NCI-H226 (cell line): ENCODE measurements at regions not wholly inside any gene's neighbourhood (a gene's known extent, or its start where the extent isn't known, plus 50 kb on each side); places are given as distances from the start of the nearest gene placed in this dataset.
"Not testable (repeated sequence)": the region's sequence is repeated elsewhere in the genome, so short reads cannot be mapped to it uniquely, and the experiment has no call there.

ENCODE experiments used
- DNase-seq: peaks from one replicate; pipeline ENCODE4 v3.0.0-alpha.2; 2015

- no peak for DNase-seq
These were observed 863.2 kb upstream of the CHORDC1 start for GRCh38 chr11:91086028-91086427.

GRCh38 chr11:91082255-91082654, 859.4 kb upstream of the CHORDC1 start:
- DNase-seq: no peak

- no peak for DNase-seq
These were observed 858.7 kb upstream of the CHORDC1 start for GRCh38 chr11:91081440-91082043.

- DNase-seq: no peak
These were observed 855.4 kb upstream of the CHORDC1 start for GRCh38 chr11:91078221-91078620.

- DNase-seq: no peak
These were observed 852.3 kb upstream of the CHORDC1 start for GRCh38 chr11:91075032-91075695.

DNA sequence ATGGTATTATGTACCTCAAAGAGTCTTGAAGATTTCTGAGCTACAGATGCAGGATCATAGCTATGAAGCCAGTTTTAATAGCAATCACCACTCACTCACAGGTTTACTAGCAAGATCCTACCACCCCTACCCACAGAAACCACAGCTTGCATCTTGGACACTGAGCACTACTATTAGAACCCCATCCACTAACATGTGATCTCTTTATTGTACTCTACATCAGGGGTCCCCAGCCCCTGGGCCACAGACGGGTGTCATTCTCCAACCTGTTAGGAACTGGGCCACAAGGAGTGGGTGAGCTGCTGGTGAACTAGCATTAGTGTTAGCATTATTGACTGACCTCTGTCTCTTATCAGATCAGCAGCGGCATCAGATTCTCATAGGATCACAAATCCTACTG, 844.8 kb upstream of the CHORDC1 start:
- no peak for DNase-seq

DNA sequence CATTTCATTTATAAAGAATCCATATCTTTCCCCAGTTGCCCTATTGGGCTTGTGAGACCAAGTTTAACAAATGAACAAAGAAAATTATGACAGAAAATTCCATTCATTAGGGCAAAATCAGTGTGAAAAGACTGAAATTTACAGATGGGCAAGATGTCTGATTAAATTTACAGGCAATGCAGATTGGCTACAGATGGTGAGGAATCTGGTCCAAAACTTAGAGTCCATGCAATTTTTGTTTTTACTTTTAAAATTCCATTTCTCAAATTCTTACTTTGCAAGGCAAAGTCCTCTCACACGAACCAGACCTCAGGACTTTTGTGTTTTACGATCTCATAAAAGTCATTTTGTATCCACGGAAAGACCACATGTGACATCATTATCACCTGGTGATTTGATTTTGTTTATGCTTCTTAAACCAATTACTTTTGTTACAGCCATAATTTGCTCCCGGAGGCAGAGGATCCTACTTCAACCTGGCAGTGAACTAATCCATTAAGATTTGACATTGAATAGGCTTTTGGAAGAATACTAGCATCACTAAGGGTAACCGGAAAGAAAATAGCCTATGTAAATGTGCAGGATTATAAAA, 843.7 kb upstream of the CHORDC1 start:
- DNase-seq: no peak

GRCh38 chr11:91063399-91063798, 840.5 kb upstream of the CHORDC1 start:
- DNase-seq: not testable (repeated sequence)

DNA sequence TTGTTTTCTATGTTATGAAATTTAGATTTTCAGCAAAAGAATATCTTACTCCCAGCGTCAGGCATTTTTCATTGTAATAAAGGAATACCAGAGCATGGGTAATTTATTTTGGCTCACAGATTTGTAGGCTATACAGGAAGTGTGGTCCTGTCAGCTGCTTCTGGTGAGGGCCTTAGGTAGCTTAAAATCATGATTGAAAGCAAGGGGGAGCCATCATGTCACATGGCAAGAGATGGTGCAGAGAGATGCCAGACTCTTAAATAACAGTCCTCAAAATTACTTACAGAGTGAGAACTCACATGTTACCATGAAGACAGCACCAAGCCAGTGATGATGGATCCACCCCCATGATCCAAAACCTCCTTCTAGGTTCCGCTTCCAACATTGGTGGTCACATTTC, 825.0 kb upstream of the CHORDC1 start:
- DNase-seq: no peak

DNA sequence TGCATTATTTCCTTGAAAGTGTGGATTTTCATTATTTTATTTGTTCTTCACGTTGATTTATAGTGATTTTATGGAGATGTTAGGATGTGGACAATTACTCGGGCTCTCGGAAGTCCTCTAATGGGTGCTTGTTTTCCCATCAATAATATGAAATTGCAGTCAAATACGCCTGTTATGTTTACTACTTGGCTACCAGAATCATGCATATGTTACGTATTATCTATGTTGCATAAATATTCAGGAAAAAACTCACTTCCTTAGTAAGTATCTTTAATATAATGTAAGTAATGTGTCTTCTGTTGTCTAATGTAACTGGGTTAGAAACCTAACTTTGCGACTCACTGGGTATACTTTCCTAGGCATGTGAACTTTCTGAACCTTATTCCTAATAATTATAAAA, 823.4 kb upstream of the CHORDC1 start:
- DNase-seq: no peak

GRCh38 chr11:91041626-91042025, 818.8 kb upstream of the CHORDC1 start:
- DNase-seq: no peak

GRCh38 chr11:91023731-91024130, 800.9 kb upstream of the CHORDC1 start:
- DNase-seq: no peak

DNA sequence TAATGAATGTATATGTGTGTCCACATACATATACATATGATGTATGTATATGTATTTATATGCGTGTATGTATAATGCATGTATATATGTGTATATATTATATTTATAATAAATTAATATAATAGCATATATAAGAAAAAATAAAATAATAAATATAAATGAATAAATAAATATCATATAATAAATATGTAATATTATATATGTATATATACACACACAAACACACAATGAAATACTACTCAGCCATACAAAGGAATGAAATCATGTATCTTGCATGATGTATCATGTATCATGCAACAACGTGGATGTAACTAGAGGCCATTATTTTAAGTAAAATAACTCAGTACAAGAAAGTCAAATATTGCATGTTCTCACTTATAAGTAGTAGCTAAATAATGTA, 788.7 kb upstream of the CHORDC1 start:
- DNase-seq: no peak

GRCh38 chr11:91005458-91005857, 782.6 kb upstream of the CHORDC1 start:
- no peak for DNase-seq

- no peak for DNase-seq
These were observed 774.4 kb upstream of the CHORDC1 start for GRCh38 chr11:90997241-90997640.

DNA sequence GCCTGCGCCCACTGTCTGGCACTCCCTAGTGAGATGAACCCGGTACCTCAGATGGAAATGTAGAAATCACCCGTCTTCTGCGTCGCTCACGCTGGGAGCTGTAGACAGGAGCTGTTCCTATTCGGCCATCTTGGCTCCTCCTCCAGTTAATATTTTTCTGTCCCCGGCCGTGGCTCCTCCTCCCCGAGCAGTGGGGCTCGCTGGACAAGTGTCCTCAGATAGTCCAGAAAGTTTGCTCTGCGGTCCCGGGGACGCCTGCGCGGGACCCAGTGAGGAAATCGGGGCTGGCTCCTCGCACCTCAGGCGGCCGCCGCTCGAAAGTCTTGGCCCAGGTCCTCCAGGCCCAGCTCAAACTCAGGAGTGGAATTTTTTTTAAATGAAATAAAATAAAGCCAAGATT, 749.3 kb upstream of the CHORDC1 start:
- not testable (repeated sequence) for DNase-seq

DNA sequence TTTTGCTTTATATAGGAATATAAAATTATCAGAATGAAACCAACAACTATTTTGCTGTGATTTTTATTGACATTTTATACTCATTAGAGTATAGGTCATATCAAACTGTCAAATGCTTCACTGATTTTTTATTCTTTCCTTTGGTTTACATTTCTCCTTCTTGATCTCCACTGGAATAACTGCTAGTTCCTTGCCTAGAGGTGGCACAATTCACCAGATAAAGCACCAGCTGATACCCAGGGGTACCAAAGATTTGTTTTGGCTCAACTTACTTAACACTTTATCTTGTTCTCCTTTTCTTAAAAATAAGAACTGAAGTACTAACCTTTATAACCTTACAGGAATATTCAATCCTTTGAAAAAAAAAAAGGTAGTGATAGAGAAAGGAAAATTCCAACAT, 725.1 kb upstream of the CHORDC1 start:
- no peak for DNase-seq

GRCh38 chr11:90930252-90930651, 707.4 kb upstream of the CHORDC1 start:
- DNase-seq: no peak

DNA sequence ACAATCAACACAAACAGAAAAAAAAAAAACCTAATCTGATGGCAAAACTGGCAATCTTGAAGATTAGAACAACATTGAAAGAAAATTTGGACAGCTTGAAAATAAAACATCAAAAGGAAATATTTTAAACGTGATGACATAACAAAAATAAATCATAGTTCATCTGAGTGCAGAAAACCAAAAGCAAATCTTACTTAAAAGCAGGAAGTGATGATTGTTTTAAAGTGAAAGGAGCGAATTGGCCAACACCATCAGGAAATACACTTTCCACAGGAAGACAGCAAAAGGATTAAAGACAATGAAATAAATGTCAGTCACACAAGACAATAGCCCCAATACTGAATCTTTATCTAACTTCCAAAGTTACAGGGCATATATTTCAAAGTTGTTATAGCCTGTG, 696.5 kb upstream of the CHORDC1 start:
- no peak for DNase-seq

DNA sequence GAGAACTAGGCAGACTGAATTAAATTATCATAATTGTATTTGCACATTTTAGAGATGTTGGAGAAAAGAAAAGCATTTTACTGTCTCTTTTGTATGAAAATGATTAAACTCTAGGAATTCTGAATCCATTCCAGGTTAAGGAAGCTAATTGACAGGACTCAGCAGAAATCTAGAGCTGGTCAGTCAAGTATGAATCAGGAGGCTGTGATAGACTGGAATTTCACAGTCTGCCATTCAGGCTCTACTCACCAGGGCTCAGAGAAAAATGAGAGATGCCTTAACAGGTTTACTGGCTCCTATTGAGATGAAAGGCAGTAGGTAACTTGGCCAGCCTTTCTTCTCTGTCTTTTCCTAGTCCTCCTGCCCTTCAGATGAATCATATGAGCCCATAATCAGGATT, 693.9 kb upstream of the CHORDC1 start:
- no peak for DNase-seq

- no peak for DNase-seq
These were observed 690.4 kb upstream of the CHORDC1 start for GRCh38 chr11:90913131-90913668.

DNA sequence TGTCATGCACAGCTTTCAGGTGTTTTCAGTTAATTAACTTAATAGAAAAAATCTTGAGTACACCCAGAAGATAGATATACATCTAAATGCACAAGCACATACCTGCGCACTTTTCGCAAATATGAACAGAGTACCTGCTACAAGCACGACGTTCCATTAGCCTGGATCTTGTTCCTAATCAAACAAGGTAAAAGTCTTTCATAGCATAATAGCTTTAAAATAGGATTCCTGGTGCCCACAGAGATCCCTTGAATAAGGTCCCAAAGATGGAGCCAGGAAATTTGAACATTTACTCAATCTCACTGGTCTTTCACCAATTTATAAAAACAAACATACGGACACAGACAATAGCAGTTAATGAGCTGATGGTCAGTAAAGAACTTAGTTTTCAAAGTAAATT, 689.8 kb upstream of the CHORDC1 start:
- DNase-seq: no peak

DNA sequence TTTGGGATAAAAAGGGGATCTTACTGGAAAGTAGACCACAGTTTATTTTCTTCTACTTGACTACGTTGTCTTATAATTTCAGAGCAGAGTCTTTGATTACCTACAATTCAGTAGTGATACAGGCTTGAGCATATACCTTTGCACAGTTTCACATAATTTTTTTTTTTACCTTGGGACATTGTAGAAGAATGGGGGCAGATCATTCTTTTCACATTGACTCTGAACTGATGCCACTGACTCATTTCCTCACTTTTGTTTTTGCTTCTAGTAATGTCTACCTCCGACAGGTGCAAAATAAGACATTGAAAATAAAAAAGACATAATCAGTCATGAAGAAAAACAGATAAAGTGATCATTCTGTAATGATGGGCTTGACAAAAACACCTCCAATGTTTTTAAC, 688.3 kb upstream of the CHORDC1 start:
- no peak for DNase-seq

GRCh38 chr11:90908074-90908473, 685.2 kb upstream of the CHORDC1 start:
- DNase-seq: no peak
